ENCODE measurements at regions not wholly inside any gene's neighbourhood (a gene's known extent, or its start where the extent isn't known, plus 50 kb on each side); places are given as distances from the start of the nearest gene placed in this dataset.
"Not testable (repeated sequence)": the region's sequence is repeated elsewhere in the genome, so short reads cannot be mapped to it uniquely, and the experiment has no call there.

DNA sequence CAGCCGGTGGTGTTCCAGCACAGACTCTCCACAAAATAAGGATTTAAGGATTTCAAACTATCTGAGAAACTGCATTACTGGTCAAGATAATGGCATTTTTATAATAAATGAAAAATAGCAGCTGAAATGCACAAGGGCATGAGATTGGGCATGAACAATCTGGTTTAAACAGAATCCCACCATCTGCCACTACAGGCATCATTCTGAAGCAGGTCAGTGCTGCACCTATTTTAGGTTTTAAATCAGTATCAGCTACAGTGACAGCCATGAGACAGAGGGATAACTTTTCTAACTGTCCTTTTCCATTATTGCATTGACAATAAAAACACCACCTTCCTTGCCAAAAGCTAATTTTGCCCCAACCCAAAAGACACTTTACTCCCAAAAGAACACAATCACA, 186.8 kb downstream of the ETV1 start:
- CTCF ChIA-PET: no interaction called here
- DNase-seq (ENCODE audit: low spot score): no peak
- POLR2A ChIA-PET (ENCODE audit: low non-redundant PET): no interaction called here
- no peak for TF ChIP-seq CTCF (conservative IDR thresholded peaks at IDR 0.05; ENCODE audit: low read depth)
- H3K27ac ChIP-seq: no peak overlapping the region

GRCh38 chr7:13803134-13803533, 186.3 kb downstream of the ETV1 start:
- ChIA-PET POLR2A (ENCODE audit: low non-redundant PET) (no interaction called here), CTCF (no interaction called here)
- TF ChIP-seq CTCF (conservative IDR thresholded peaks at IDR 0.05; ENCODE audit: low read depth): no peak
- no peak overlapping the region for H3K27ac ChIP-seq
- no peak for DNase-seq (ENCODE audit: low spot score)

DNA sequence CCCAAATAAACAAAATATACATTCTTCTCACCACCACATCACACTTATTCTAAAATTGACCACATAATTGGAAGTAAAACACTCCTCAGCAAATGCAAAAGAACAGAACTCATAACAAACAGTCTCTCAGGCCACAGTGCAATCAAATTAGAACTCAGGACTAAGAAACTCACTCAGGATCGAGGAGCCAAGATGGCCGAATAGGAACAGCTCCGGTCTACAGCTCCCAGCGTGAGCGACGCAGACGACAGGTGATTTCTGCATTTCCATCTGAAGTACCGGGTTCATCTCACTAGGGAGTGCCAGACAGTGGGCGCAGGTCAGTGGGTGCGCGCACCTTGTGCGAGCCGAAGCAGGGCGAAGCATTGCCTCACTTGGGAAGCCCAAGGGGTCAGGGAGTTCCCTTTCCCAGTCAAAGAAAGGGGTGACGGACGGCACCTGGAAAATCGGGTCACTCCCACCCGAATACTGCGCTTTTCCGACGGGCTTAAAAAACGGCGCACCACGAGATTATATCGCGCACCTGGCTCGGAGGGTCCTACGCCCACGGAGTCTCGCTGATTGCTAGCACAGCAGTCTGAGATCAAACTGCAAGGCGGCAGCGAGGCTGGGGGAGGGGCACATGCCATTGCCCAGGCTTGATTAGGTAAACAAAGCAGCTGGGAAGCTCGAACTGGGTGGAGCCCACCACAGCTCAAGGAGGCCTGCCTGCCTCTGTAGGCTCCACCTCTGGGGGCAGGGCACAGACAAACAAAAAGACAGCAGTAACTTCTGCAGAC, 183.2 kb downstream of the ETV1 start:
- DNase-seq (ENCODE audit: low spot score); POLR2A ChIA-PET (ENCODE audit: low non-redundant PET); H3K27ac ChIP-seq; CTCF ChIA-PET: not testable (repeated sequence)

GRCh38 chr7:13817230-13817629, 172.2 kb downstream of the ETV1 start:
- H3K27ac ChIP-seq; DNase-seq (ENCODE audit: low spot score); CTCF ChIA-PET; POLR2A ChIA-PET (ENCODE audit: low non-redundant PET): not testable (repeated sequence)

DNA sequence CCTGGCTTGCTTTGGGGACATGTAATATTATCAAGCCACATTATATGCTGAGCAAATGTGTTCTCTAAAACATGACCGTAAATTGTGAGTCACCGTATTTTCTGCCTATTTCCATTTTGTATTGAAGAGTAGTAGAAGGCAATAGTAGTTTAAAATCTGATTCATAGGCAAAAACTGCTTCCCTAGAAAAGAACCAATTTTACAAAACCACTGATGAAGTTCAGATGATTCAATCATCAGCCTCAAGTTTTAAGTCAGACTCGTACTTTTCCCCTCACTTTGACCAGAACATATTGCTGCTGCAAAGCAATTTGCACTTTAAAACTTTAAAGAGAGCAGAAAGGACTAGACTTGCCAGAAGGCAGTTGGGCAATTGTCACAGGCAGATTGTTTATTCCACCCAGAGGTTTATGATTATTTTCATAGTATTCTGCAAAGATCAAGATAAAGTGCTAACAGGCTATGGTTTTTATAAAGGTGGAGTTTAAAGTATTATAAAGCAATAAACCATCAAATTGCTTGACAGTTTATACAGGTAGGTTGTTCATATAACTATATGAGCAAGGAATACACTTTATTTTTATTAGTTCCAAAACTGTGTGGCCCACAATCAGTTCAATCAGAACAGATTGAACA, 168.2 kb downstream of the ETV1 start:
- ChIA-PET CTCF (no interaction called here), POLR2A (ENCODE audit: low non-redundant PET) (no interaction called here)
- no peak overlapping the region for H3K27ac ChIP-seq
- TF ChIP-seq CTCF (conservative IDR thresholded peaks at IDR 0.05; ENCODE audit: low read depth): no peak
- DNase-seq (ENCODE audit: low spot score): no peak

DNA sequence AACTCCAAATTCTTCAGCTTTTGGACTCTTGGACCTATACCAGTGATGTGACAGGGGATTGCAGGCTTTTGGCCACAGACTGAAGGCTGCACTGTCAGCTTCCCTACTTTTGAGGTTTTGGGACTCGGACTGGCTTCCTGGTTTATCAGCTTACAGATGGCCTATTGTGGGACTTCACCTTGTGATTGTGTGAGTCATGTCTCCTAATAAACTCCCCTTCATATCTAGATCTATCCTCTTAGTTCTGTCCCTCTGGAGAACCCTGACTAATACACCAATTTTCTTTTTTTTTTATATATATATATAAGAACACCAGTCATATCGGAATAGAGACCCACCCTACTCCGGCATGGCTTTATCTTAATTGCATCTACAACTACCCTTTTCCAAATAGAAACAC, 166.8 kb downstream of the ETV1 start:
- ChIA-PET POLR2A (ENCODE audit: low non-redundant PET) (no interaction called here), CTCF (no interaction called here)
- no peak for DNase-seq (ENCODE audit: low spot score)
- no peak for TF ChIP-seq CTCF (conservative IDR thresholded peaks at IDR 0.05; ENCODE audit: low read depth)
- H3K27ac ChIP-seq: no peak overlapping the region

- TF ChIP-seq CTCF (conservative IDR thresholded peaks at IDR 0.05; ENCODE audit: low read depth): no peak
- no peak overlapping the region for H3K27ac ChIP-seq
- POLR2A ChIA-PET (ENCODE audit: low non-redundant PET): no interaction called here
- CTCF ChIA-PET: no interaction called here
- no peak for DNase-seq (ENCODE audit: low spot score)
Observed at GRCh38 chr7:13826752-13827151, 162.7 kb downstream of the ETV1 start.

Data from RWPE1 (cell line).